ENCODE measurements at regions not wholly inside any gene's neighbourhood (a gene's known extent, or its start where the extent isn't known, plus 50 kb on each side); places are given as distances from the start of the nearest gene placed in this dataset.

DNA sequence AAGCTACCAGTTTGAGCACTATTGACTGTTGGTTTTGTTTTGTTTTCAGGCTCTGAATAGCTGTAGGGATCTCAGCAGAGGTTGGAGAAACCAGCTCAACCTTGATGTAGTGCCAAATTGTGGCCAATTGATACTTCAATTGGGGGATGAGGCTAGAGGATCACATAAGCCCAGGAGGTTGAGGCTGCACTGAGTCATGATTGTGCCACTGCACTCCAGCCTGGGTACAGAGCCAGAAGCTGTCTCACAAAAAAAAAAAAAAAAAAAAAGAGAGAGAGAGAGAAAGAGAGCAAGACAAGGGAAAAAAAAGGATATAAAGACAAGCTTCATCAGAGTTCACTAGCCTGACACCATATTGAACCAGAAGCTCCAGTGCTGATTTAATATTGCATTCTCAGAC lies 702.1 kb downstream of the FRK start:
- H3K36me3 Mint-ChIP-seq, result no peaks in the 10 kb centered on the region
- Histone ChIP-seq H3K4me2 (replicated peaks; ENCODE audit: extremely low read depth, low read length, poor library complexity, severe bottlenecking) (no peak overlapping the region), H3K27ac (ENCODE audit: low read depth in 1 of 2, low read length in 2 of 2) (no peak overlapping the region), H3K4me3 (replicated peaks in 1 of 3; ENCODE audit: low read depth in 2 of 3, low read length in 3 of 3) (no peak overlapping the region), H3K36me3 (replicated peaks in 1 of 2; ENCODE audit: control insufficient read depth in 1 of 2, insufficient read depth in 2 of 2, low read length in 2 of 2) (no peaks in the 10 kb centered on the region), H3K79me2 (ENCODE audit: insufficient read depth, low read length) (no peaks in the 10 kb centered on the region), H3K27me3 (ENCODE audit: control insufficient read depth in 2 of 2, insufficient read depth in 2 of 2, low read length in 2 of 2) (no peaks in the 10 kb centered on the region), H3K9me3 (replicated peaks in 1 of 2; ENCODE audit: control insufficient read depth in 1 of 2, insufficient read depth in 1 of 2, low read length in 2 of 2) (peaks cover 0 to 12% of the 10 kb centered on the region in 2 donors), H4K20me1 (ENCODE audit: insufficient read depth, low read length) (no peaks in the 10 kb centered on the region), H2AFZ (ENCODE audit: insufficient read depth, low read depth, low read length, poor library complexity, severe bottlenecking) (no peak overlapping the region), H3K9ac (ENCODE audit: insufficient read depth, low read length, poor library complexity, severe bottlenecking) (no peak overlapping the region), H3K4me1 (ENCODE audit: control insufficient read depth in 1 of 2, insufficient read depth in 2 of 2, low read length in 2 of 2) (no peaks in the 10 kb centered on the region)
- H3K4me3 Mint-ChIP-seq, result no peak overlapping the region
- no peaks in the 10 kb centered on the region for H3K27me3 Mint-ChIP-seq (ENCODE audit: low read depth in 3 of 3)
- H3K9me3 Mint-ChIP-seq, result peaks cover 0 to 3% (median 0%) of the 10 kb centered on the region in 7 donors
- no peak for DNase-seq
- TF ChIP-seq, protein P1, sequence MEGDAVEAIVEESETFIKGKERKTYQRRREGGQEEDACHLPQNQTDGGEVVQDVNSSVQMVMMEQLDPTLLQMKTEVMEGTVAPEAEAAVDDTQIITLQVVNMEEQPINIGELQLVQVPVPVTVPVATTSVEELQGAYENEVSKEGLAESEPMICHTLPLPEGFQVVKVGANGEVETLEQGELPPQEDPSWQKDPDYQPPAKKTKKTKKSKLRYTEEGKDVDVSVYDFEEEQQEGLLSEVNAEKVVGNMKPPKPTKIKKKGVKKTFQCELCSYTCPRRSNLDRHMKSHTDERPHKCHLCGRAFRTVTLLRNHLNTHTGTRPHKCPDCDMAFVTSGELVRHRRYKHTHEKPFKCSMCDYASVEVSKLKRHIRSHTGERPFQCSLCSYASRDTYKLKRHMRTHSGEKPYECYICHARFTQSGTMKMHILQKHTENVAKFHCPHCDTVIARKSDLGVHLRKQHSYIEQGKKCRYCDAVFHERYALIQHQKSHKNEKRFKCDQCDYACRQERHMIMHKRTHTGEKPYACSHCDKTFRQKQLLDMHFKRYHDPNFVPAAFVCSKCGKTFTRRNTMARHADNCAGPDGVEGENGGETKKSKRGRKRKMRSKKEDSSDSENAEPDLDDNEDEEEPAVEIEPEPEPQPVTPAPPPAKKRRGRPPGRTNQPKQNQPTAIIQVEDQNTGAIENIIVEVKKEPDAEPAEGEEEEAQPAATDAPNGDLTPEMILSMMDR (IDR thresholded peaks at IDR 0.05), result no peak
- intact Hi-C loops (cut with micrococcal nuclease), result no loop called here
- no peaks in the 10 kb centered on the region for H3K4me1 Mint-ChIP-seq
- no peak overlapping the region for H3K27ac Mint-ChIP-seq

DNA sequence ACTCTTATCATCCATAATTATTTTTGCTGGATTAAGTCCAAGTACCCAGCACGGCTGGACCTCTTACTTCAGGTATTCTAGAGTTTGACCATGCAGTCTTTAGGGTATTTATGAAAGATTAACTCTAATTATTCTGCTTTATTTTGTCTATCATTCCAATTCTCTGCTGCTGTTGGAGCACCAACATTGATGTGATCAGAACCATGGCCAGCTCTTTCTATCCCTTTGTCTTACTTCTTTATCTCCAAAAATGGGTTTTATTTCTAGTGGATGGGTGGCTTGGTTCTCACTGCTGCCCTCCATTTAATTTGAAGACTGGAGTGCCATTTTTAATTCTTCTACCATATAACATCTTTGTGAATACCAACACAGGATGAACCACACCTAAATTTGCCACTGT lies 704.3 kb downstream of the FRK start:
- H3K9me3 ChIP-seq (replicated peaks in 1 of 2; ENCODE audit: control insufficient read depth in 1 of 2, insufficient read depth in 1 of 2, low read length in 2 of 2), result peaks cover 3 to 4% of the 10 kb centered on the region in 2 donors
- Mint-ChIP-seq H3K27ac (no peak overlapping the region), H3K9me3 (peaks cover 0 to 3% (median 2%) of the 10 kb centered on the region in 7 donors), H3K4me3 (no peak overlapping the region), H3K4me1 (no peaks in the 10 kb centered on the region), H3K36me3 (no peaks in the 10 kb centered on the region), H3K27me3 (ENCODE audit: low read depth in 3 of 3) (no peaks in the 10 kb centered on the region)
- H3K4me3 ChIP-seq (replicated peaks in 1 of 3; ENCODE audit: low read depth in 2 of 3, low read length in 3 of 3), result no peak overlapping the region
- H2AFZ ChIP-seq (ENCODE audit: insufficient read depth, low read depth, low read length, poor library complexity, severe bottlenecking), result no peak overlapping the region
- no peak overlapping the region for H3K9ac ChIP-seq (ENCODE audit: insufficient read depth, low read length, poor library complexity, severe bottlenecking)
- intact Hi-C loops (cut with micrococcal nuclease), result no loop called here
- H3K27me3 ChIP-seq (ENCODE audit: control insufficient read depth in 2 of 2, insufficient read depth in 2 of 2, low read length in 2 of 2), result no peaks in the 10 kb centered on the region
- no peak overlapping the region for H3K4me2 ChIP-seq (replicated peaks; ENCODE audit: extremely low read depth, low read length, poor library complexity, severe bottlenecking)
- H4K20me1 ChIP-seq (ENCODE audit: insufficient read depth, low read length), result no peaks in the 10 kb centered on the region
- no peak for DNase-seq
- no peaks in the 10 kb centered on the region for H3K79me2 ChIP-seq (ENCODE audit: insufficient read depth, low read length)
- WGBS (ENCODE audit: insufficient coverage), result no CpG with 5 or more reads among the region's 1 CpG
- TF ChIP-seq, protein P1 (IDR thresholded peaks at IDR 0.05), result no peak
- H3K27ac ChIP-seq (ENCODE audit: low read depth in 1 of 2, low read length in 2 of 2), result no peak overlapping the region
- no peaks in the 10 kb centered on the region for H3K36me3 ChIP-seq (replicated peaks in 1 of 2; ENCODE audit: control insufficient read depth in 1 of 2, insufficient read depth in 2 of 2, low read length in 2 of 2)
- no peaks in the 10 kb centered on the region for H3K4me1 ChIP-seq (ENCODE audit: control insufficient read depth in 1 of 2, insufficient read depth in 2 of 2, low read length in 2 of 2)
